ENCODE measurements at regions not wholly inside any gene's neighbourhood (a gene's known extent, or its start where the extent isn't known, plus 50 kb on each side); places are given as distances from the start of the nearest gene placed in this dataset.

GRCh38 chr3:118666-119065 is 77.9 kb upstream of the CHL1 start:
- Histone ChIP-seq H3K4me1 (no peaks in the 10 kb centered on the region), H3K9me3 (no peaks in the 10 kb centered on the region), H3K27me3 (no peaks in the 10 kb centered on the region), H3K4me3 (no peak overlapping the region), H3K36me3 (no peaks in the 10 kb centered on the region), H3K27ac (no peak overlapping the region)
- TF ChIP-seq POLR2AphosphoS5 (IDR thresholded peaks at IDR 0.05; ENCODE audit: insufficient read depth in 1 of 2, low read depth in 1 of 2) (no peak), CTCF (IDR thresholded peaks at IDR 0.05) (no peak), POLR2A (IDR thresholded peaks at IDR 0.05) (no peak)
- no peak for DNase-seq (ENCODE audit: extremely low spot score in 2 of 2)
- intact Hi-C loops (cut with DNase I), result no loop called here

GRCh38 chr3:123341-123740 is 73.2 kb upstream of the CHL1 start:
- no peaks in the 10 kb centered on the region for H3K27me3 ChIP-seq
- no peak overlapping the region for H3K27ac ChIP-seq
- DNase-seq (ENCODE audit: extremely low spot score in 2 of 2), result no peak
- intact Hi-C loops (cut with DNase I), result no loop called here
- no peak overlapping the region for H3K4me3 ChIP-seq
- H3K4me1 ChIP-seq, result no peaks in the 10 kb centered on the region
- H3K36me3 ChIP-seq, result no peaks in the 10 kb centered on the region
- H3K9me3 ChIP-seq, result no peaks in the 10 kb centered on the region
- TF ChIP-seq CTCF (IDR thresholded peaks at IDR 0.05), result no peak
- TF ChIP-seq POLR2AphosphoS5 (IDR thresholded peaks at IDR 0.05; ENCODE audit: insufficient read depth in 1 of 2, low read depth in 1 of 2), result no peak
- no peak for TF ChIP-seq POLR2A (IDR thresholded peaks at IDR 0.05)

- TF ChIP-seq CTCF (IDR thresholded peaks at IDR 0.05) (no peak), POLR2AphosphoS5 (IDR thresholded peaks at IDR 0.05; ENCODE audit: insufficient read depth in 1 of 2, low read depth in 1 of 2) (no peak), POLR2A (IDR thresholded peaks at IDR 0.05) (no peak)
- Histone ChIP-seq H3K4me1 (no peaks in the 10 kb centered on the region), H3K4me3 (no peak overlapping the region), H3K36me3 (no peaks in the 10 kb centered on the region), H3K27me3 (no peaks in the 10 kb centered on the region), H3K9me3 (no peaks in the 10 kb centered on the region), H3K27ac (no peak overlapping the region)
- intact Hi-C loops (cut with DNase I), result no loop called here
- no peak for DNase-seq (ENCODE audit: extremely low spot score in 2 of 2)
Observed at GRCh38 chr3:124557-125179, 71.9 kb upstream of the CHL1 start.

GRCh38 chr3:128515-129172 is 67.9 kb upstream of the CHL1 start:
- Histone ChIP-seq H3K9me3 (no peaks in the 10 kb centered on the region), H3K36me3 (no peaks in the 10 kb centered on the region), H3K4me3 (no peak overlapping the region), H3K4me1 (no peaks in the 10 kb centered on the region), H3K27me3 (no peaks in the 10 kb centered on the region), H3K27ac (no peak overlapping the region)
- no peak for TF ChIP-seq POLR2AphosphoS5 (IDR thresholded peaks at IDR 0.05; ENCODE audit: insufficient read depth in 1 of 2, low read depth in 1 of 2)
- no peak for TF ChIP-seq CTCF (IDR thresholded peaks at IDR 0.05)
- no peak for TF ChIP-seq POLR2A (IDR thresholded peaks at IDR 0.05)
- intact Hi-C loops (cut with DNase I), result no loop called here
- no peak for DNase-seq (ENCODE audit: extremely low spot score in 2 of 2)

- no peaks in the 10 kb centered on the region for H3K9me3 ChIP-seq
- no peaks in the 10 kb centered on the region for H3K4me1 ChIP-seq
- TF ChIP-seq POLR2A (IDR thresholded peaks at IDR 0.05), result no peak
- no peak for TF ChIP-seq POLR2AphosphoS5 (IDR thresholded peaks at IDR 0.05; ENCODE audit: insufficient read depth in 1 of 2, low read depth in 1 of 2)
- TF ChIP-seq CTCF (IDR thresholded peaks at IDR 0.05), result no peak
- H3K27me3 ChIP-seq, result no peaks in the 10 kb centered on the region
- intact Hi-C loops (cut with DNase I), result no loop called here
- DNase-seq (ENCODE audit: extremely low spot score in 2 of 2), result no peak
- no peak overlapping the region for H3K4me3 ChIP-seq
- no peak overlapping the region for H3K27ac ChIP-seq
- H3K36me3 ChIP-seq, result no peaks in the 10 kb centered on the region
Observed at GRCh38 chr3:131151-131888, 65.2 kb upstream of the CHL1 start.

All from vagina (tissue), 2 donors.